ENCODE measurements at regions not wholly inside any gene's neighbourhood (a gene's known extent, or its start where the extent isn't known, plus 50 kb on each side); places are given as distances from the start of the nearest gene placed in this dataset.

DNA sequence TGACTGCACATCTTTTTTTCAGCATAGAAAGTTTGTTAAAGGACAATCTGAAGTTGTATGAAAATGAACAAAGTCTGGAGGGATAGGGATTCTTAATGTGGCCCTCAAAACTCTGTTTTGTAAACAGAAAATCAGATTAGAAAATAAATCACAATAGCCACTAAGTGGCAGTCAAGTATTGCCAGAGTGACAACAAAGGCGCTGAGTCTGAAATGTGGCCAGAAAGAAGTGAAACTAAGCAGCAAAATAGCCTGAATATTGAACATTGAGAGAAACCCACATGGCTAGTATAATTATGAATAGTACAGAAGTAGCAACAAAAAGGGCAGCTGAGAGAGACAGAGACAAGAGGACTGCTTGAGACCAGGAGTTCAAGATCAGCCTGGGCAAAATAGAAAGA is 81.1 kb upstream of the CT45A1 start:
- DNase-seq (ENCODE audit: extremely low read depth, insufficient read length), result peak; percentile 12
- H3K36me3 ChIP-seq (ENCODE audit: control insufficient read depth, insufficient read depth, low read length), result no peaks in the 10 kb centered on the region
- peak; percentile 25 for TF ChIP-seq CTCF (IDR thresholded peaks at IDR 0.05; ENCODE audit: insufficient read depth, low read length, poor library complexity, severe bottlenecking)
- no peaks in the 10 kb centered on the region for H3K27me3 ChIP-seq (replicated peaks; ENCODE audit: control insufficient read depth, insufficient read depth, low read length)
- H3K4me3 ChIP-seq (replicated peaks; ENCODE audit: low read depth, low read length), result no peak overlapping the region

DNA sequence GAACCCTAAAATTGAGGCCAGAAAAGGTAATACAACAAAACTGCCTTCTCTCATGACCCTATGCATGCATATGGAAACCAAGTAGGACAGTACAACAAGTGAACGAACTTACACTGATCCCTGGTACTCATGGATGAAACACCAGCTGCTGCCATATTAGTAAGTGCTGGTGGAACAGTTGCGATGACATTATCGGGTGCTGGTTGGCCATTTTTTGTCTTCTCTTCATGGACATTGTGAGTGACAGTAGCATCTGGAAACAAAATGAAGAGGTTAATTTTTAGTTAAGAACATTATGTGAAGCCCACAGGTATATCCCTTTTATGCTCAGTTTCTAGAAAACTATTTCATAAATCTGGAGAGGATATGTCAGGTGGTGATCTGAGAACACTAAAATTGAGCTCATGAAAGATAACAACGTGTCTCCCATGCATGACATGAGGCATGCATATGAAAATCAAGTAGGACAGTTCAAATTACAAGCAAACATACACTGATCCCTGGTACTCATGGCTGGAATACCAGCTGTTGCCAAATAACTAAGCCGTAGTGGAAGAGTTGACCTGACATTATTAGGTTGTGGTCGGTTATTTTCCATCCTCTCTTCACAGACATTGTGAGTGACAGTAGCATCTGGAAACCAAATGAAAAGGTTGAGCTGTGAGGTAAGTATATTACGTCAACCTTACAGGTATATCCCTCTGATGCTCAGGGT is 74.2 kb upstream of the CT45A1 start:
- H3K36me3 ChIP-seq (ENCODE audit: control insufficient read depth, insufficient read depth, low read length), result no peaks in the 10 kb centered on the region
- no peaks in the 10 kb centered on the region for H3K27me3 ChIP-seq (replicated peaks; ENCODE audit: control insufficient read depth, insufficient read depth, low read length)
- TF ChIP-seq CTCF (IDR thresholded peaks at IDR 0.05; ENCODE audit: insufficient read depth, low read length, poor library complexity, severe bottlenecking), result no peak
- no peak overlapping the region for H3K4me3 ChIP-seq (replicated peaks; ENCODE audit: low read depth, low read length)
- no peak for DNase-seq (ENCODE audit: extremely low read depth, insufficient read length)

- no peaks in the 10 kb centered on the region for H3K27me3 ChIP-seq (replicated peaks; ENCODE audit: control insufficient read depth, insufficient read depth, low read length)
- no peak for TF ChIP-seq CTCF (IDR thresholded peaks at IDR 0.05; ENCODE audit: insufficient read depth, low read length, poor library complexity, severe bottlenecking)
- no peak for DNase-seq (ENCODE audit: extremely low read depth, insufficient read length)
- no peak overlapping the region for H3K4me3 ChIP-seq (replicated peaks; ENCODE audit: low read depth, low read length)
- H3K36me3 ChIP-seq (ENCODE audit: control insufficient read depth, insufficient read depth, low read length), result no peaks in the 10 kb centered on the region
Measured at GRCh38 chrX:135643916-135644315, 69.5 kb upstream of the CT45A1 start.

DNA sequence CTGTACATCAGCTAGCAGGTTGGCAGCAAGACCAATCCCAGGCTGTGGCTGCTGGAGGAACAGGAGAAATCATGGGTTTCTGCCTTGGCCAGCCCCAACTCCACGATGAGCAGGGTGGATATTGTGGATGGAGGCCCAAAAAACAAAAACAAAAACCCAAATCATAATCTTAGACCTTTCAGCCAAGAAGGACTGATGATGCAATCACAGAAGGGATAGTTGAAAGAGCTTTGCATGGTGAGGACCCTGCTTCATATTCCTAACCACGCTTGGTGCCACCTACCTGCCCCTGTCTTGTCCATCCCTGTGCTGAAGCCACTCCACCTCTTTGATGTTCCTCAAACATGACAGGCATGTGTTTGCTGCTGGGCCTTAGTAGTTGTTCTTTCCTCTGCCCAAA is 68.8 kb upstream of the CT45A1 start:
- TF ChIP-seq CTCF (IDR thresholded peaks at IDR 0.05; ENCODE audit: insufficient read depth, low read length, poor library complexity, severe bottlenecking), result no peak
- Histone ChIP-seq H3K27me3 (replicated peaks; ENCODE audit: control insufficient read depth, insufficient read depth, low read length) (no peaks in the 10 kb centered on the region), H3K4me3 (replicated peaks; ENCODE audit: low read depth, low read length) (no peak overlapping the region), H3K36me3 (ENCODE audit: control insufficient read depth, insufficient read depth, low read length) (no peaks in the 10 kb centered on the region)
- DNase-seq (ENCODE audit: extremely low read depth, insufficient read length), result no peak

- Histone ChIP-seq H3K4me3 (replicated peaks; ENCODE audit: low read depth, low read length) (no peak overlapping the region), H3K27me3 (replicated peaks; ENCODE audit: control insufficient read depth, insufficient read depth, low read length) (no peaks in the 10 kb centered on the region), H3K36me3 (ENCODE audit: control insufficient read depth, insufficient read depth, low read length) (no peaks in the 10 kb centered on the region)
- DNase-seq (ENCODE audit: extremely low read depth, insufficient read length), result no peak
- TF ChIP-seq CTCF (IDR thresholded peaks at IDR 0.05; ENCODE audit: insufficient read depth, low read length, poor library complexity, severe bottlenecking), result no peak
Measured at GRCh38 chrX:135649029-135649428, 64.4 kb upstream of the CT45A1 start.

- DNase-seq (ENCODE audit: extremely low read depth, insufficient read length), result no peak
Measured at GRCh38 chrX:135649561-135649960, 63.9 kb upstream of the CT45A1 start.

More at GRCh38 chrX:135649561-135649960, 63.9 kb upstream of the CT45A1 start:
- no peaks in the 10 kb centered on the region for H3K27me3 ChIP-seq (replicated peaks; ENCODE audit: control insufficient read depth, insufficient read depth, low read length)
- H3K4me3 ChIP-seq (replicated peaks; ENCODE audit: low read depth, low read length), result no peak overlapping the region
- TF ChIP-seq CTCF (IDR thresholded peaks at IDR 0.05; ENCODE audit: insufficient read depth, low read length, poor library complexity, severe bottlenecking), result no peak
- H3K36me3 ChIP-seq (ENCODE audit: control insufficient read depth, insufficient read depth, low read length), result no peaks in the 10 kb centered on the region
